Suprapubic skin (tissue), 3 donors: ENCODE measurements at regions not wholly inside any gene's neighbourhood (a gene's known extent, or its start where the extent isn't known, plus 50 kb on each side); places are given as distances from the start of the nearest gene placed in this dataset.

Experiments
- POLR2A ChIP-seq, 2 donors: fragments of 450-650 bp; IDR thresholded peaks; one replicate each; pipeline ENCODE4 v1.6.1; 2017; ENCODE audit warnings: antibody characterized with exemption in 2 of 2, mild to moderate bottlenecking in 2 of 2, moderate library complexity in 2 of 2
- TF ChIP-seq, protein P1 (sequence below), 2 donors: fragments of 200-600 bp in 1 of 2; fragments of 450-650 bp in 1 of 2; sonication (generic) in 1 of 2; IDR thresholded peaks; one replicate each; pipeline ENCODE4 v1.5.1; 2016 to 2019; ENCODE audit warnings: antibody characterized with exemption in 2 of 2, mild to moderate bottlenecking in 1 of 2, moderate library complexity in 1 of 2

DNA sequence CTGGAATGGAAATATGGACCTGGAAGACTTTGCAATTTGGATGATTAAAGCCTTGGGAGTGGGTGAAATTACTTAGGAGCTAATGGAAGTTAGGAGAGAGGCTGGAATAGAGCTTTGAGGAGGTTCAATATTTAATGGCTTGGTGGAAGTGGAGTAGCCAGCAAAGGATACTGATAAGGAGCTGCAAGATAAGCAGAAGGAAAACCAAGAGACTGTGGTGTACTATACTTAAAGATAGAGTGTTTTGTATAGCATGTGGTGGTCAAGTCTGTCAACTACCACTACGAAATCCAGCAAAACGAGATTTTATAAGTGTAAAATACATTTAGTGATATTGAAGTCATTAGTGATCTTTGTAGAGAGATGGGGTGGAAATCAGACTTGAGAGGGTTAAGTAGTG lies 54.0 kb upstream of the TMLHE start:
- TF ChIP-seq, protein P1, sequence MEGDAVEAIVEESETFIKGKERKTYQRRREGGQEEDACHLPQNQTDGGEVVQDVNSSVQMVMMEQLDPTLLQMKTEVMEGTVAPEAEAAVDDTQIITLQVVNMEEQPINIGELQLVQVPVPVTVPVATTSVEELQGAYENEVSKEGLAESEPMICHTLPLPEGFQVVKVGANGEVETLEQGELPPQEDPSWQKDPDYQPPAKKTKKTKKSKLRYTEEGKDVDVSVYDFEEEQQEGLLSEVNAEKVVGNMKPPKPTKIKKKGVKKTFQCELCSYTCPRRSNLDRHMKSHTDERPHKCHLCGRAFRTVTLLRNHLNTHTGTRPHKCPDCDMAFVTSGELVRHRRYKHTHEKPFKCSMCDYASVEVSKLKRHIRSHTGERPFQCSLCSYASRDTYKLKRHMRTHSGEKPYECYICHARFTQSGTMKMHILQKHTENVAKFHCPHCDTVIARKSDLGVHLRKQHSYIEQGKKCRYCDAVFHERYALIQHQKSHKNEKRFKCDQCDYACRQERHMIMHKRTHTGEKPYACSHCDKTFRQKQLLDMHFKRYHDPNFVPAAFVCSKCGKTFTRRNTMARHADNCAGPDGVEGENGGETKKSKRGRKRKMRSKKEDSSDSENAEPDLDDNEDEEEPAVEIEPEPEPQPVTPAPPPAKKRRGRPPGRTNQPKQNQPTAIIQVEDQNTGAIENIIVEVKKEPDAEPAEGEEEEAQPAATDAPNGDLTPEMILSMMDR (IDR thresholded peaks at IDR 0.05) = no peak
- no peak for TF ChIP-seq POLR2A (IDR thresholded peaks at IDR 0.05)
